ENCODE measurements at regions not wholly inside any gene's neighbourhood (a gene's known extent, or its start where the extent isn't known, plus 50 kb on each side); places are given as distances from the start of the nearest gene placed in this dataset.

GRCh38 chr9:12212860-12213259, 480.3 kb upstream of the TYRP1 start:
- no peak for TF ChIP-seq CTCF (IDR thresholded peaks at IDR 0.05)
- TF ChIP-seq POLR2A (IDR thresholded peaks at IDR 0.05), result no peak
